Ovary (tissue), 7 donors: ENCODE measurements at regions not wholly inside any gene's neighbourhood (a gene's known extent, or its start where the extent isn't known, plus 50 kb on each side); places are given as distances from the start of the nearest gene placed in this dataset.

Experiments used
- DNase-seq, 5 donors: peaks; one replicate each; pipeline ENCODE4 v3.0.0-alpha.2; 2019 to 2020
- H3K27ac ChIP-seq, 2 donors: fragments of 200-600 bp; one replicate each; pipeline versions ENCODE4 v1.5.1 to v1.8.0; 2019 to 2022
- H3K27me3 ChIP-seq: fragments of 200-600 bp; one replicate; pipeline ENCODE4 v1.8.0; 2022
- H3K36me3 ChIP-seq: fragments of 200-600 bp; sonication (generic); one replicate; pipeline ENCODE4 v1.5.1; 2019
- H3K4me1 ChIP-seq: one replicate; pipeline ENCODE4 v1.8.1; 2013; ENCODE audit warnings: mild to moderate bottlenecking, moderate library complexity; ENCODE audit not compliant: insufficient read depth
- H3K4me3 ChIP-seq: fragments of 200-600 bp; sonication (generic); one replicate; pipeline ENCODE4 v1.5.1; 2017
- H3K9me3 ChIP-seq, 2 donors: fragments of 200-600 bp in 1 of 2; sonication (generic) in 1 of 2; one replicate each; pipeline versions ENCODE4 v1.5.1 to v1.8.1; 2013 to 2019; ENCODE audit warnings: mild to moderate bottlenecking in 1 of 2, moderate library complexity in 1 of 2
- CTCF ChIP-seq, 3 donors: fragments of 450-650 bp in 2 of 3; fragments of 200-600 bp in 1 of 3; IDR thresholded peaks; one replicate each; pipeline versions ENCODE4 v1.5.1 to v1.8.0; 2016 to 2022; ENCODE audit warnings: antibody characterized with exemption in 3 of 3, mild to moderate bottlenecking in 1 of 3
- EP300 ChIP-seq: sonication (generic); formaldehyde crosslinking; IDR thresholded peaks from one replicate; pipeline ENCODE4 v1.6.1; 2017; ENCODE audit warnings: antibody characterized with exemption
- POLR2A ChIP-seq: fragments of 450-650 bp; IDR thresholded peaks from one replicate; pipeline ENCODE4 v1.6.1; 2017; ENCODE audit warnings: antibody characterized with exemption, mild to moderate bottlenecking, moderate library complexity
- WGBS, 3 donors: extraction: QIAGEN DNeasy Blood & Tissue Kit in 1 of 3; methylation state at CpG; one replicate each; pipeline versions ENCODE4 v1.1.5 to v1.1.7; 2013 to 2017; 5-methylcytosine and 5-hydroxymethylcytosine counted together
- intact Hi-C, 4 donors: fragments of 100-400 bp; cut with DNase I; formaldehyde crosslinking; loops; one replicate each; pipeline versions ENCODE4 v1.11.0 to v1.15.1; 2022 to 2023
- donor health status: DM: no; HTN: no; CAD: no; lungs with moderate emphysema.
- donor health status: DM: no; HTN: no; CAD: no.
- donor health status: Bipolar disorder and iron deficiency.
- donor health status: DM: no; HTN: no; CAD: no.
- donor health status: DM: yes; HTN: yes; CAD: no.

- Histone ChIP-seq H3K4me1 (no peaks in the 10 kb centered on the region), H3K27me3 (no peaks in the 10 kb centered on the region), H3K27ac (no peak overlapping the region), H3K9me3 (no peaks in the 10 kb centered on the region), H3K36me3 (no peaks in the 10 kb centered on the region), H3K4me3 (no peak overlapping the region)
- intact Hi-C loops, result no loop called here
- TF ChIP-seq POLR2A (no peak), CTCF (IDR thresholded peaks at IDR 0.05) (no peak)
- DNase-seq, result no peak
- WGBS, 3 donors, result 68 to 75% (median 75%) methylated on average over 2 of the region's 2 CpGs
Observed at GRCh38 chrX:75873993-75874392, 88.9 kb upstream of the MAGEE2 start.

GRCh38 chrX:75883446-75883845 lies 98.4 kb upstream of the MAGEE2 start:
- WGBS, 3 donors, result 19 to 29% (median 20%) methylated on average over 1 of the region's 1 CpG

GRCh38 chrX:75887833-75888232 lies 102.8 kb upstream of the MAGEE2 start:
- Histone ChIP-seq H3K9me3 (no peaks in the 10 kb centered on the region), H3K27me3 (no peaks in the 10 kb centered on the region), H3K4me3 (no peak overlapping the region), H3K27ac (no peak overlapping the region), H3K4me1 (no peaks in the 10 kb centered on the region), H3K36me3 (no peaks in the 10 kb centered on the region)
- TF ChIP-seq EP300, result no peak
- no peak for TF ChIP-seq POLR2A
- TF ChIP-seq CTCF (IDR thresholded peaks at IDR 0.05), result no peak
- intact Hi-C loops, result no loop called here
- WGBS, 3 donors, result 52 to 64% (median 54%) methylated on average over 7 of the region's 7 CpGs
- DNase-seq, result no peak

More at GRCh38 chrX:75883446-75883845, 98.4 kb upstream of the MAGEE2 start:
- intact Hi-C loops, result no loop called here
- no peak for DNase-seq
- Histone ChIP-seq H3K36me3 (no peaks in the 10 kb centered on the region), H3K9me3 (no peaks in the 10 kb centered on the region), H3K4me1 (no peaks in the 10 kb centered on the region), H3K27ac (no peak overlapping the region), H3K27me3 (no peaks in the 10 kb centered on the region), H3K4me3 (no peak overlapping the region)
- TF ChIP-seq CTCF (IDR thresholded peaks at IDR 0.05), result no peak
- no peak for TF ChIP-seq EP300
- TF ChIP-seq POLR2A, result no peak

- Histone ChIP-seq H3K4me3 (no peak overlapping the region), H3K4me1 (no peaks in the 10 kb centered on the region), H3K36me3 (no peaks in the 10 kb centered on the region), H3K9me3 (no peaks in the 10 kb centered on the region), H3K27ac (no peak overlapping the region), H3K27me3 (no peaks in the 10 kb centered on the region)
- no peak for DNase-seq
- TF ChIP-seq CTCF (IDR thresholded peaks at IDR 0.05) (no peak), EP300 (no peak), POLR2A (no peak)
- intact Hi-C loops, result no loop called here
- WGBS, 3 donors, result 47 to 58% (median 51%) methylated on average over 2 of the region's 2 CpGs
Observed at GRCh38 chrX:75892749-75893148, 107.7 kb upstream of the MAGEE2 start.

GRCh38 chrX:75893281-75893680 lies 108.2 kb upstream of the MAGEE2 start:
- no peak overlapping the region for H3K27ac ChIP-seq
- no peaks in the 10 kb centered on the region for H3K27me3 ChIP-seq
- no peaks in the 10 kb centered on the region for H3K36me3 ChIP-seq
- H3K4me3 ChIP-seq, result no peak overlapping the region
- H3K9me3 ChIP-seq, result no peaks in the 10 kb centered on the region
- no peak for TF ChIP-seq POLR2A
- TF ChIP-seq EP300, result no peak
- no peak for TF ChIP-seq CTCF (IDR thresholded peaks at IDR 0.05)
- no peak for DNase-seq
- intact Hi-C loops, result no loop called here
- no peaks in the 10 kb centered on the region for H3K4me1 ChIP-seq
- WGBS, 3 donors, result 69 to 76% (median 73%) methylated on average over 8 of the region's 8 CpGs
